PC-3 (cell line): ENCODE measurements at regions not wholly inside any gene's neighbourhood (a gene's known extent, or its start where the extent isn't known, plus 50 kb on each side); places are given as distances from the start of the nearest gene placed in this dataset.

Source experiments
- ATAC-seq: fragments of 200-7000 bp; cut with Tn5 transposase; 2 replicates; pipeline ENCODE4 v1.9.1; 2020; ENCODE audit warnings: mild to moderate bottlenecking, moderate library complexity
- BruUV-seq: library from RNA; stranded (reverse); fragments of 400-500 nt; replicated peaks from 2 replicates; lab custom pipeline; 2021; lab: Mats Ljungman, UMichigan
- CTCF ChIA-PET: fragments of 300-600 bp; sonication (Branson Sonifier 250); formaldehyde crosslinking; loops from one replicate; lab custom pipeline; 2022; ENCODE audit warnings: antibody characterized with exemption; lab: Charles Lee
- POLR2A ChIA-PET: fragments of 300-600 bp; sonication (Branson Sonifier 250); formaldehyde crosslinking; loops from one replicate; lab custom pipeline; 2022; ENCODE audit warnings: antibody characterized with exemption; ENCODE audit not compliant: unreplicated experiment; lab: Charles Lee
- DNase-seq: peaks from one replicate; pipeline ENCODE4 v3.0.0-alpha.2; 2015
- H2AFZ ChIP-seq: fragments of 300-600 bp; sonication (generic); 2 replicates; pipeline ENCODE4 v1.6.0; 2016; ENCODE audit warnings: antibody characterized with exemption, low read length
- H3F3A ChIP-seq: fragments of 300-600 bp; sonication (generic); one replicate; pipeline ENCODE4 v1.6.0; 2017; ENCODE audit warnings: antibody characterized with exemption, low read length, control low read depth, mild to moderate bottlenecking; ENCODE audit not compliant: unreplicated experiment
- H3K27ac ChIP-seq: fragments of 300-600 bp; sonication (generic); 2 replicates; pipeline ENCODE4 v1.5.1; 2016; ENCODE audit warnings: mild to moderate bottlenecking, low read length
- H3K27me3 ChIP-seq: fragments of 300-600 bp; sonication (generic); 2 replicates; pipeline ENCODE4 v1.6.1; 2016; ENCODE audit warnings: low read length, mixed read lengths
- H3K36me3 ChIP-seq: fragments of 300-600 bp; sonication (generic); 2 replicates; pipeline ENCODE4 v1.6.1; 2016; ENCODE audit warnings: low read depth, mixed run types, low read length, mixed read lengths
- H3K4me1 ChIP-seq: fragments of 300-600 bp; sonication (generic); 2 replicates; pipeline ENCODE4 v1.5.1; 2016; ENCODE audit warnings: low read length; ENCODE audit not compliant: insufficient read depth
- H3K4me2 ChIP-seq: fragments of 300-600 bp; sonication (generic); 2 replicates; pipeline ENCODE4 v1.6.0; 2016; ENCODE audit warnings: low read length
- H3K4me3 ChIP-seq: fragments of 300-600 bp; sonication (generic); 2 replicates; pipeline ENCODE4 v1.5.1; 2016; ENCODE audit warnings: mild to moderate bottlenecking, low read length, mixed read lengths
- H3K79me2 ChIP-seq: fragments of 300-600 bp; sonication (generic); 2 replicates; pipeline ENCODE4 v1.6.1; 2017; ENCODE audit warnings: low read length, mixed read lengths
- H3K9ac ChIP-seq: fragments of 300-600 bp; sonication (generic); 2 replicates; pipeline ENCODE4 v1.6.0; 2016; ENCODE audit warnings: mild to moderate bottlenecking, low read length
- H3K9me2 ChIP-seq: fragments of 300-600 bp; sonication (generic); replicated peaks from 2 replicates; pipeline ENCODE4 v1.6.1; 2016; ENCODE audit warnings: mixed run types, low read length, mixed read lengths
- H3K9me3 ChIP-seq: fragments of 300-600 bp; sonication (generic); 2 replicates; pipeline ENCODE4 v1.6.1; 2016; ENCODE audit warnings: low read length, mixed read lengths
- H4K20me1 ChIP-seq: fragments of 300-600 bp; sonication (generic); 2 replicates; pipeline ENCODE4 v1.6.1; 2016; ENCODE audit warnings: low read length, mixed read lengths
- CTCF ChIP-seq: fragments of 300-600 bp; sonication (generic); conservative IDR thresholded peaks from 2 replicates; pipeline ENCODE4 v1.5.1; 2017; ENCODE audit warnings: antibody characterized with exemption, low read depth, mild to moderate bottlenecking, low read length
- EZH2 ChIP-seq: fragments of 300-600 bp; sonication (generic); IDR thresholded peaks from one replicate; pipeline ENCODE4 v1.6.1; 2017; ENCODE audit warnings: antibody characterized with exemption, mild to moderate bottlenecking, low read length; ENCODE audit not compliant: unreplicated experiment
- EZH2phosphoT487 ChIP-seq: fragments of 300-600 bp; sonication (generic); IDR thresholded peaks from 2 replicates; pipeline ENCODE4 v1.6.1; 2018; ENCODE audit warnings: mild to moderate bottlenecking, antibody characterized with exemption, low read length, borderline replicate concordance
- intact Hi-C: fragments of 100-400 bp; cut with micrococcal nuclease; formaldehyde crosslinking; loops from 2 replicates; pipeline ENCODE4 v1.9.0; 2023

GRCh38 chr6:6901205-6901719 is 206.5 kb upstream of the RREB1 start:
- Histone ChIP-seq H3K9me2 (no peaks in the 10 kb centered on the region), H3K79me2 (no peaks in the 10 kb centered on the region), H3K9me3 (no peaks in the 10 kb centered on the region), H2AFZ (no peak overlapping the region), H3K27me3 (no peaks in the 10 kb centered on the region), H4K20me1 (no peaks in the 10 kb centered on the region), H3K36me3 (no peaks in the 10 kb centered on the region), H3K27ac (no peak overlapping the region), H3F3A (no peaks in the 10 kb centered on the region), H3K4me3 (no peak overlapping the region), H3K4me1 (peaks cover 4% of the 10 kb centered on the region; the same call in 1 of the 2 replicates), H3K4me2 (no peak overlapping the region), H3K9ac (no peak overlapping the region)
- BruUV-seq: no TSS peak
- no peak for ATAC-seq
- no peak for DNase-seq
- intact Hi-C loops: no loop called here
- ChIA-PET CTCF (no interaction called here), POLR2A (no interaction called here)
- TF ChIP-seq EZH2phosphoT487: no peak
- TF ChIP-seq EZH2: no peak
- TF ChIP-seq CTCF: no peak

GRCh38 chr6:6901945-6902344 is 205.8 kb upstream of the RREB1 start:
- no peaks in the 10 kb centered on the region for H3K27me3 ChIP-seq
- no peak overlapping the region for H3K4me2 ChIP-seq
- intact Hi-C loops: no loop called here
- no peaks in the 10 kb centered on the region for H3F3A ChIP-seq
- H4K20me1 ChIP-seq: no peaks in the 10 kb centered on the region
- POLR2A ChIA-PET: no interaction called here
- no peak overlapping the region for H3K9ac ChIP-seq
- DNase-seq: no peak
- no peak overlapping the region for H3K4me3 ChIP-seq
- no peak overlapping the region for H2AFZ ChIP-seq
- TF ChIP-seq EZH2phosphoT487 (no peak), CTCF (no peak), EZH2 (no peak)
- H3K4me1 ChIP-seq: peaks cover 4% of the 10 kb centered on the region; the same call in 1 of the 2 replicates
- H3K9me2 ChIP-seq: no peaks in the 10 kb centered on the region
- no peak overlapping the region for H3K27ac ChIP-seq
- H3K36me3 ChIP-seq: no peaks in the 10 kb centered on the region
- H3K79me2 ChIP-seq: no peaks in the 10 kb centered on the region
- CTCF ChIA-PET: no interaction called here
- no peaks in the 10 kb centered on the region for H3K9me3 ChIP-seq
- no TSS peak for BruUV-seq
- no peak for ATAC-seq

- no peak overlapping the region for H3K27ac ChIP-seq
- ATAC-seq (no peak), DNase-seq (no peak)
- BruUV-seq: no TSS peak
- H3K9me2 ChIP-seq: no peaks in the 10 kb centered on the region
- no peaks in the 10 kb centered on the region for H3F3A ChIP-seq
- H3K4me1 ChIP-seq: peaks cover 5% of the 10 kb centered on the region; the same call in 1 of the 2 replicates
- H3K9ac ChIP-seq: no peak overlapping the region
- no peaks in the 10 kb centered on the region for H3K36me3 ChIP-seq
- CTCF ChIA-PET: no interaction called here
- H3K4me2 ChIP-seq: no peak overlapping the region
- H4K20me1 ChIP-seq: no peaks in the 10 kb centered on the region
- no peak overlapping the region for H2AFZ ChIP-seq
- intact Hi-C loops: no loop called here
- H3K9me3 ChIP-seq: no peaks in the 10 kb centered on the region
- H3K79me2 ChIP-seq: no peaks in the 10 kb centered on the region
- H3K4me3 ChIP-seq: no peak overlapping the region
- TF ChIP-seq CTCF (no peak), EZH2 (no peak), EZH2phosphoT487 (no peak)
- H3K27me3 ChIP-seq: no peaks in the 10 kb centered on the region
- POLR2A ChIA-PET: no interaction called here
These were observed 201.7 kb upstream of the RREB1 start for GRCh38 chr6:6905961-6906518.
